ENCODE measurements at regions not wholly inside any gene's neighbourhood (a gene's known extent, or its start where the extent isn't known, plus 50 kb on each side); places are given as distances from the start of the nearest gene placed in this dataset.

DNA sequence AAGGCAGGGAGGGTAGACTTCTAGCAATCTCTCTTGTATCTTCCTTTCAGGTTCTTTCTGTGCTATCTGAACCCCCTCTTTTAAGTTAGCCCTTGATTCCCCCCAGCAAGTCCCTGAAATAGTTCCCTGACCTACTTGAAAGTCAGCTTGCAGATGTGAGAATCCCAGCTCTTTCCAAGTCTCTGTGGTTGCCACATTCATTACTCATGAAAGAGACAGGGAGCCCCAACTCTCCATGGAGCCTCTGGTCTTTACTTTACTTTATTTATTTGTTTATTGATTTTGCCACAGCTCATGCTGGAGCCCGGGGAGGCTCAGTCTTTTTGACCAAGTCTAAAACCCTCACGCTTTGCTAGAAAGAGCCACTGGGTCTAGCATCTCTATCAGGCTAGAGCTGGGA is 193.6 kb upstream of the FAR2 start:
- TF ChIP-seq, protein P1, sequence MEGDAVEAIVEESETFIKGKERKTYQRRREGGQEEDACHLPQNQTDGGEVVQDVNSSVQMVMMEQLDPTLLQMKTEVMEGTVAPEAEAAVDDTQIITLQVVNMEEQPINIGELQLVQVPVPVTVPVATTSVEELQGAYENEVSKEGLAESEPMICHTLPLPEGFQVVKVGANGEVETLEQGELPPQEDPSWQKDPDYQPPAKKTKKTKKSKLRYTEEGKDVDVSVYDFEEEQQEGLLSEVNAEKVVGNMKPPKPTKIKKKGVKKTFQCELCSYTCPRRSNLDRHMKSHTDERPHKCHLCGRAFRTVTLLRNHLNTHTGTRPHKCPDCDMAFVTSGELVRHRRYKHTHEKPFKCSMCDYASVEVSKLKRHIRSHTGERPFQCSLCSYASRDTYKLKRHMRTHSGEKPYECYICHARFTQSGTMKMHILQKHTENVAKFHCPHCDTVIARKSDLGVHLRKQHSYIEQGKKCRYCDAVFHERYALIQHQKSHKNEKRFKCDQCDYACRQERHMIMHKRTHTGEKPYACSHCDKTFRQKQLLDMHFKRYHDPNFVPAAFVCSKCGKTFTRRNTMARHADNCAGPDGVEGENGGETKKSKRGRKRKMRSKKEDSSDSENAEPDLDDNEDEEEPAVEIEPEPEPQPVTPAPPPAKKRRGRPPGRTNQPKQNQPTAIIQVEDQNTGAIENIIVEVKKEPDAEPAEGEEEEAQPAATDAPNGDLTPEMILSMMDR (IDR thresholded peaks at IDR 0.05): no peak
- TF ChIP-seq POLR2A (IDR thresholded peaks at IDR 0.05): no peak
